Common myeloid progenitor, CD34-positive (primary cell): ENCODE measurements at regions not wholly inside any gene's neighbourhood (a gene's known extent, or its start where the extent isn't known, plus 50 kb on each side); places are given as distances from the start of the nearest gene placed in this dataset.

Source experiments
- CTCF ChIA-PET: fragments of 350-600 bp; sonication (Branson Sonifier 250); formaldehyde crosslinking; loops from one replicate; lab custom pipeline; 2021; ENCODE audit warnings: antibody characterized with exemption; lab: Charles Lee
- POLR2A ChIA-PET: fragments of 350-600 bp; sonication (Branson Sonifier 250); formaldehyde crosslinking; loops from one replicate; lab custom pipeline; 2021; ENCODE audit warnings: antibody characterized with exemption; lab: Charles Lee
- DNase-seq, 3 donors: peaks; one replicate each; pipeline versions ENCODE4 v3.0.0 to v3.0.0-alpha.2; 2013
- H3K27ac ChIP-seq, 2 experiments: 1 replicate in 1 of 2; 2 replicates in 1 of 2; pipeline ENCODE4 v1.7.0; 2013; ENCODE audit warnings: inconsistent platforms in 2 of 2, low read length in 2 of 2, mild to moderate bottlenecking in 2 of 2, low read depth in 1 of 2, moderate library complexity in 1 of 2; ENCODE audit not compliant: severe bottlenecking in 2 of 2, insufficient read depth in 1 of 2, poor library complexity in 1 of 2
- H3K27me3 ChIP-seq, 5 experiments: replicated peaks in 2 of 5; 1 replicate in 3 of 5; 2 replicates in 2 of 5; pipeline versions ENCODE4 v1.6.1 to v1.7.0; 2013; ENCODE audit warnings: low read length in 4 of 5, mild to moderate bottlenecking in 2 of 5, moderate library complexity in 2 of 5, inconsistent platforms in 1 of 5; ENCODE audit not compliant: insufficient read depth in 5 of 5, control insufficient read depth in 4 of 5
- H3K36me3 ChIP-seq, 4 experiments: 1 replicate in 2 of 4; 2 replicates in 2 of 4; pipeline versions ENCODE4 v1.6.1 to v1.7.0; 2013; ENCODE audit warnings: low read length in 3 of 4, control low read depth in 1 of 4, mild to moderate bottlenecking in 1 of 4; ENCODE audit not compliant: control insufficient read depth in 4 of 4, insufficient read depth in 4 of 4
- H3K4me1 ChIP-seq, 4 experiments: 1 replicate in 3 of 4; 2 replicates in 1 of 4; pipeline versions ENCODE4 v1.6.1 to v1.7.1; 2013; ENCODE audit warnings: low read length in 3 of 4, mild to moderate bottlenecking in 3 of 4, control low read depth in 1 of 4, inconsistent platforms in 1 of 4, moderate library complexity in 1 of 4; ENCODE audit not compliant: control insufficient read depth in 4 of 4, insufficient read depth in 4 of 4; ENCODE audit errors: control extremely low read depth in 1 of 4
- H3K4me3 ChIP-seq, 7 experiments: 1 replicate in 4 of 7; 2 replicates in 3 of 7; pipeline versions ENCODE4 v1.5.1 to v1.7.0; 2013; ENCODE audit warnings: mild to moderate bottlenecking in 7 of 7, low read length in 6 of 7, moderate library complexity in 6 of 7, inconsistent platforms in 2 of 7, low read depth in 2 of 7, control low read depth in 1 of 7; ENCODE audit not compliant: insufficient read depth in 4 of 7, control insufficient read depth in 1 of 7; ENCODE audit errors: extremely low read depth in 1 of 7
- H3K9me3 ChIP-seq, 5 experiments: 1 replicate in 4 of 5; 2 replicates in 1 of 5; pipeline versions ENCODE4 v1.6.1 to v1.7.1; 2013; ENCODE audit warnings: low read length in 4 of 5, mild to moderate bottlenecking in 2 of 5, inconsistent platforms in 1 of 5, low read depth in 1 of 5, moderate library complexity in 1 of 5; ENCODE audit not compliant: control insufficient read depth in 4 of 5, insufficient read depth in 2 of 5; ENCODE audit errors: control extremely low read depth in 1 of 5
- WGBS: methylation state at CpG from one replicate; pipeline ENCODE4 v1.1.5; 2013; ENCODE audit not compliant: insufficient coverage; 5-methylcytosine and 5-hydroxymethylcytosine counted together

DNA sequence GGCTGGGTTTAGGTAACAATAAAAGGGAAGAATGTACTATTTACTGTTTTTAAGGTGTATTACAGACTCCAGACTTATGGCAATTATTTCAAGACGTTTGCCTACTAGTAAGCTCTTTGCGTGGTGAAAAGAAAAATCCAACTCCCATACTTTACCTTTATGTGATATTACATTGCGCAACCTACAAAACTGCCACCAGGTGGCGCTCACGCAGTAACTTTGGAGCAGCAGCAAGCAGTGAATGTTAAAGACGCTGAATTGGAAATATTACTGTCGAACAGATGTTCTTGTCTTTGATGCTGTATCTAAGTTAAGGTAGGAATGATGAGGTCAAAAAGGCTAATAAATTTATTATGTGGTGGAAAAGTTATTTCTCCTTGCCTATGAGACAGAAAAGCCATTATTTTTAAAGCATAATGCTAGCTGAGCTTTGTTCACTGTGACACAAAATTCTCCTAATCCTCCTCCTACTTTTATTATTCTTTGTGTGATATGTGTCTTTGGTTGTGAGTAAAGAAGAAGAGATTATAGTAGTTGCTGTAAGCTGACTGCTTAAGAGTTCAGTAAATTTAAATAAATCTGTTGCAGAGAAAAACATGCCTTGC is 1099.8 kb upstream of the TENM3 start:
- Histone ChIP-seq H3K4me3 (no peak overlapping the region), H3K27ac (no peak overlapping the region), H3K4me1 (no peaks in the 10 kb centered on the region), H3K36me3 (no peaks in the 10 kb centered on the region), H3K9me3 (no peaks in the 10 kb centered on the region), H3K27me3 (peaks cover 0 to 2% (median 0%) of the 10 kb centered on the region in 5 experiments)
- ChIA-PET POLR2A (no interaction called here), CTCF (interaction anchor here (0.8 to 1.7 kb wide), 4 partner anchors 11 to 53 kb away, joined by 3 to 5 read pairs (median 3); no protein-coding TSS in a partner anchor)
- peak; percentile 59 to 81 (median 71) for DNase-seq
- WGBS, result 6% methylated on average over 2 of the region's 7 CpGs

DNA sequence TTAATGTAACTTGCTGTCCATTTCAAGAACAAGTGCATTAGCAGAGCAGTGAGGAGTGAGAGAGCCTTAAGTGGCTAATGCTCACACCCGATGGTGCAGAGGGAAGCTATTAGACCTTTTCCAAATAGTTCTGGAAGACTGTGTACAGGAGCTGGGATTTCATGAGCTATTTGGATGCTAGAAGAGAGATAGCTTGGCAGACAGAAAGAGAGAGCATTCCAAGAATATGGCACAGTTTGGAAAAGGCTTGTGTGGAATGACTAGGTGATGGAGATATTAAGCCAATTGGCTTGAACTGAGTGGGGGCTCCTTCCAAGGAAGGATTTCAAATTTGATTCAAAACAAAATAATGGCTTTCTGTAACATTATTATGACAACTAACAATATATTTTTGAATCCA is 1097.2 kb upstream of the TENM3 start:
- DNase-seq, result no peak
- Histone ChIP-seq H3K9me3 (no peaks in the 10 kb centered on the region), H3K4me1 (no peaks in the 10 kb centered on the region), H3K27me3 (peaks cover 0 to 2% (median 0%) of the 10 kb centered on the region in 5 experiments), H3K4me3 (no peak overlapping the region), H3K36me3 (no peaks in the 10 kb centered on the region), H3K27ac (no peak overlapping the region)
- ChIA-PET POLR2A (no interaction called here), CTCF (interaction anchor here (1.5 kb wide), 2 partner anchors 20 to 1779 kb away, joined by 3 read pairs; no protein-coding TSS in a partner anchor)
- WGBS, result 100% methylated on average over 1 of the region's 1 CpG

DNA sequence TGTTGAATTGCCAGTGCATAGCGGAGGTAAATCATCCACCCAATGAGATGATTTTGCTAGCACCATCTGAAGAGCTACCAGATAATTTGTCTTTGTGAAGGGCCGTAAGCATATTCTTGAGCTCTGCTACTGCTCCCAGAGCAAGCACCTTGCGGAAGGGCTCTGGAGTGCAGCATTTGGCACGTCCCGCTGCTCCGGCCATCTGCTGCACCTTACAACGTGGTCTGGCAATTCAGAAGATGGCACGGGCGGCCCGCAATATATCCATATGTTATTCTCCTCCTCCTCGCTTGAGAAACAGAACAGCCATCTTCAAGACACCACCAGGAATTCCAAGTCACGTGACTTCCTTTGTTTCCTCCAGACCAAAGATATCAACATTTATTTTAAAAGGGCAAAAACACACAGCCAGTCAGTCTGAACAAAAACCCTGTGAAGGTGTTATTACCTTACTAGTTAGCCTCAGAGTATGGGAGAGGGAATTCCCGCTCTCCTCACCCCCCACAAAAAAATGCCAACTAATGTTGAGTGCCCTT is 1095.7 kb upstream of the TENM3 start:
- H3K36me3 ChIP-seq, result no peaks in the 10 kb centered on the region
- DNase-seq, result no peak
- no peak overlapping the region for H3K27ac ChIP-seq
- no peak overlapping the region for H3K4me3 ChIP-seq
- no peaks in the 10 kb centered on the region for H3K9me3 ChIP-seq
- CTCF ChIA-PET, result interaction anchor here (1.0 to 1.5 kb wide), 3 partner anchors 9 to 21 kb away, joined by 3 to 4 read pairs (median 3); no protein-coding TSS in a partner anchor
- POLR2A ChIA-PET, result no interaction called here
- no peaks in the 10 kb centered on the region for H3K4me1 ChIP-seq
- WGBS, result 94% methylated on average over 12 of the region's 13 CpGs
- H3K27me3 ChIP-seq, result peaks cover 0 to 2% (median 0%) of the 10 kb centered on the region in 5 experiments

DNA sequence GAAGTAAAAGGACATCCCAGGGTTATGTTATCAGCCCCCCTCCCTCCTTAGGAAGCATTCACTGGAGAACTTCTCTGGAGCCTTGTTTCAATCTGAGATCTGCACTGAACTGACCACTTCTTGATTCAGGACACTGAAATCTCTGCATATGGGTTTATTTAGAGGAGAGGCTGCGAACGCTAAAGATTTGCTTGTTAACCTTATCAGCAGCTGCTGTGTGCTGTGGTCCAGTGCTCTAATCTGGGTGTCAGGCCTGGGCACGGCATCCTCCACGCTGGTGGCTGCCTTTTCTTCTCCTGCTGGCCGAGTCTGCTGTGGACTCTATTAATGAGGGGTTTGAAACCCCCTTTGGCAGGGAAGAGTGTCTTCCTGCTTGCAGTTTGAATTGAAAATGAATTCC is 1094.7 kb upstream of the TENM3 start:
- H3K27me3 ChIP-seq, result peaks cover 0 to 2% (median 0%) of the 10 kb centered on the region in 5 experiments
- H3K4me1 ChIP-seq, result no peaks in the 10 kb centered on the region
- CTCF ChIA-PET, result no interaction called here
- WGBS, result 85% methylated on average over 4 of the region's 5 CpGs
- POLR2A ChIA-PET, result no interaction called here
- H3K4me3 ChIP-seq, result no peak overlapping the region
- H3K9me3 ChIP-seq, result no peaks in the 10 kb centered on the region
- DNase-seq, result no peak
- H3K36me3 ChIP-seq, result no peaks in the 10 kb centered on the region
- H3K27ac ChIP-seq, result no peak overlapping the region

DNA sequence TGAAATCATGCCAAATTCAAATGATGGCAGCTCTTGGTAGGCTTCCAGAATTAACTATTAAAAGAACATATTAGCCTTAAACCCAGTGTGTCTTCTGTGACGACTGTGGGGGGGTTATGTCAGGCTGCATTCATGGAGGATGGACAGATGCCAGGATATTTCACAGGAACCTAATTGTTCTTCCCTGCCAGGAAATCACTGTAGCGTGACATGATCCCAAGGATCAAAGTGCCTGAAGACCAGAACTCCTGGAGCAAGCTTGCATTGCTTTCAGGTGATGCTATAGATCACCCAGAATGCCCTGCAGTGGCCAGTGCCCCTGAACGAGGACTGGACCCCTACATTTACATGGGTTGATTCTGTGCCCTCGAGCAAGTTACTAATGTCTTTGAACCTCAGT is 1093.0 kb upstream of the TENM3 start:
- DNase-seq, result no peak
- H3K36me3 ChIP-seq, result no peaks in the 10 kb centered on the region
- 89% methylated on average over 1 of the region's 4 CpGs for WGBS
- no peaks in the 10 kb centered on the region for H3K4me1 ChIP-seq
- H3K27me3 ChIP-seq, result no peaks in the 10 kb centered on the region
- ChIA-PET POLR2A (no interaction called here), CTCF (no interaction called here)
- no peak overlapping the region for H3K4me3 ChIP-seq
- no peak overlapping the region for H3K27ac ChIP-seq
- no peaks in the 10 kb centered on the region for H3K9me3 ChIP-seq

DNA sequence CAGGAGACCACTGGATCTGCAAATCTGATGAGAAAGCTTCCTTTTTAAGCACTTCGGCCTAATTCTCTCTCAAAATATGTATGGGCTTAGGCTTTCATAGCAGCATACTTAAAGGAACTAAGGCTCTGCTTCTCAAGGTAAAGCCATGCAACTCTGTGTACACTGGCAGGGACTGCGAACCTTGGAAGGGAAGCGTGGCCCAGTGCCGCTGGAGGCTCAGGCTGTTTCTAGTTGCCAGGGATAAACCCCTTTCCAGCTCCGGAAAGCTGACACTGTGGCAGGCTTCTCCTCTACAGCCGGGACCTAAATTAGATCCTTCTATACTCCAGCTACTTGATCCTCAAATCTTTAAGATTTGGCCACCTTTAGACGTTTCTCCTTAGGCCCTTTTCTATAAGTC is 1091.3 kb upstream of the TENM3 start:
- Histone ChIP-seq H3K9me3 (no peaks in the 10 kb centered on the region), H3K27me3 (no peaks in the 10 kb centered on the region), H3K36me3 (no peaks in the 10 kb centered on the region), H3K4me3 (no peak overlapping the region), H3K27ac (no peak overlapping the region), H3K4me1 (no peaks in the 10 kb centered on the region)
- no peak for DNase-seq
- POLR2A ChIA-PET, result no interaction called here
- WGBS, result 83% methylated on average over 5 of the region's 7 CpGs
- CTCF ChIA-PET, result no interaction called here

DNA sequence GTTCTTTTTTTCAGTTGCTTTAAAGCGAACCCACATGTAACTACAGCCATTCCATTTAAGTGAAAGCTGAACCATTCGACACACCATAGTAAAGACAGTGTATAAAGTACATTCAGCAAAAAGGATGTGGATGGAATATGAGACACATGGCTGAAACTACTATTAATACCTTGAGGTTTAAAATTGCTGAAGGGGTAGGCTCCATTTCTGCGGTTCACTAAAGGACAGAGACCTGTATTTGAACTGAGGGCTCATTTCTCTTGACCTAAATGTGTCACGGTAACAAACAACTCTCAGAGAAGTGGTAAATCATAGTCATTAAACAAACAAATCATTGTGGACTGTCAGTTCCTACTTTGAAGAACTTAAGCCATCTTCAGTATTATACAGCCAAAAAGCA is 1085.6 kb upstream of the TENM3 start:
- H3K36me3 ChIP-seq, result no peaks in the 10 kb centered on the region
- DNase-seq, result no peak
- H3K27ac ChIP-seq, result no peak overlapping the region
- H3K27me3 ChIP-seq, result peaks cover 0 to 2% (median 0%) of the 10 kb centered on the region in 5 experiments
- H3K4me3 ChIP-seq, result no peak overlapping the region
- ChIA-PET CTCF (no interaction called here), POLR2A (no interaction called here)
- 37% methylated on average over 2 of the region's 4 CpGs for WGBS
- no peaks in the 10 kb centered on the region for H3K9me3 ChIP-seq
- no peaks in the 10 kb centered on the region for H3K4me1 ChIP-seq
